ENCODE measurements at regions not wholly inside any gene's neighbourhood (a gene's known extent, or its start where the extent isn't known, plus 50 kb on each side); places are given as distances from the start of the nearest gene placed in this dataset.
"Not testable (repeated sequence)": the region's sequence is repeated elsewhere in the genome, so short reads cannot be mapped to it uniquely, and the experiment has no call there.

GRCh38 chr6:22364306-22364705, 67.5 kb upstream of the PRL start:
- WGBS, 2 donors, result 87 to 94% methylated on average over 2 of the region's 2 CpGs
- no peaks in the 10 kb centered on the region for H3K27me3 ChIP-seq
- no peak for TF ChIP-seq POLR2A (IDR thresholded peaks at IDR 0.05)
- TF ChIP-seq, protein P1, sequence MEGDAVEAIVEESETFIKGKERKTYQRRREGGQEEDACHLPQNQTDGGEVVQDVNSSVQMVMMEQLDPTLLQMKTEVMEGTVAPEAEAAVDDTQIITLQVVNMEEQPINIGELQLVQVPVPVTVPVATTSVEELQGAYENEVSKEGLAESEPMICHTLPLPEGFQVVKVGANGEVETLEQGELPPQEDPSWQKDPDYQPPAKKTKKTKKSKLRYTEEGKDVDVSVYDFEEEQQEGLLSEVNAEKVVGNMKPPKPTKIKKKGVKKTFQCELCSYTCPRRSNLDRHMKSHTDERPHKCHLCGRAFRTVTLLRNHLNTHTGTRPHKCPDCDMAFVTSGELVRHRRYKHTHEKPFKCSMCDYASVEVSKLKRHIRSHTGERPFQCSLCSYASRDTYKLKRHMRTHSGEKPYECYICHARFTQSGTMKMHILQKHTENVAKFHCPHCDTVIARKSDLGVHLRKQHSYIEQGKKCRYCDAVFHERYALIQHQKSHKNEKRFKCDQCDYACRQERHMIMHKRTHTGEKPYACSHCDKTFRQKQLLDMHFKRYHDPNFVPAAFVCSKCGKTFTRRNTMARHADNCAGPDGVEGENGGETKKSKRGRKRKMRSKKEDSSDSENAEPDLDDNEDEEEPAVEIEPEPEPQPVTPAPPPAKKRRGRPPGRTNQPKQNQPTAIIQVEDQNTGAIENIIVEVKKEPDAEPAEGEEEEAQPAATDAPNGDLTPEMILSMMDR (IDR thresholded peaks at IDR 0.05), result no peak
- intact Hi-C loops (cut with DNase I), result no loop called here
- H3K4me3 ChIP-seq (replicated peaks in 1 of 3), result no peak overlapping the region
- H3K27ac ChIP-seq, result no peak overlapping the region
- H3K9me3 ChIP-seq, result no peaks in the 10 kb centered on the region
- no peak for DNase-seq
- H3K36me3 ChIP-seq, result no peaks in the 10 kb centered on the region
- peaks cover 4 to 14% of the 10 kb centered on the region in 2 donors for H3K4me1 ChIP-seq

DNA sequence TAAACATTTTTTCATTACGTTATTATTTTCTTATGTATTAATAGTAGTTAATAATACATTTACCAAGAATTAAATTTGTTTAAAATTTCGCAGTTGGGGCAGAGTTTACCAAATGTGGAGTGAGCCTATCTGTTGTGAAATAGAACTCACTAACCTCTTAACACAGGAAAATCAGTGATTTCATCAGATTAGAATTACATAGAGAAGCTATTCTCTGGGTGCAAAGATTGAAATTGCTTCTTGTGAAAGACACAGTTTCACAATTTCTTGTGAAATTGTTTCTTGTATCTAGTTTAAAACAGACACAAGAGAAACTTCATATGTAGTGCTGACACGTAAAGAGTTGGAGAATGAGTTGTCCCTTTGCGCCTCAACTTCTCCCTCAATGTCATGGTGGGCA, 69.4 kb upstream of the PRL start:
- TF ChIP-seq, protein P1 (IDR thresholded peaks at IDR 0.05), result no peak
- TF ChIP-seq POLR2A (IDR thresholded peaks at IDR 0.05), result no peak
- Histone ChIP-seq H3K27me3 (no peaks in the 10 kb centered on the region), H3K36me3 (no peaks in the 10 kb centered on the region), H3K4me3 (replicated peaks in 1 of 3) (no peak overlapping the region), H3K4me1 (peaks cover 4 to 14% of the 10 kb centered on the region in 2 donors), H3K9me3 (no peaks in the 10 kb centered on the region), H3K27ac (no peak overlapping the region)
- 70 to 73% methylated on average over 4 of the region's 4 CpGs for WGBS, 2 donors
- intact Hi-C loops (cut with DNase I), result no loop called here
- no peak for DNase-seq

DNA sequence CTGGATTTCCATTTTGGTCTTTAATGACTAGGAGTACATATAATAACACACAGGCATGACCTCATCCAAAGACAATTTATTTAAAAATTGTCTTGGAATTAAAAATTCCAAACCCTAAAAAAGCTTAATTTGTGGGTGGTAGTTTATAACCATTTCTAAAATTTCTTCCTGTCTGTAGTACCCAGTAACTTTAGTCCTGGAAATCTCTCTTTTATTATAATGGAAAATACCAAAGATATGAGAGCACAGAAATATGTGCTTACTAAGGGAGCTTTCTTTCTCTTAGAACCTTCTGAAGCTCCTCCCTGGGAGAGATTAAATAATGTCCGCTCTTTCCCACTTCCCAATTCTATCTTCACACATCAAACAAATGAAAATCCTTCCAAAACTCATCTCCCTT, 70.5 kb upstream of the PRL start:
- WGBS, 2 donors, result 91 to 92% methylated on average over 1 of the region's 1 CpG
- H3K27me3 ChIP-seq, result no peaks in the 10 kb centered on the region

GRCh38 chr6:22368794-22369193, 72.0 kb upstream of the PRL start:
- DNase-seq, result no peak
- Histone ChIP-seq H3K27me3 (no peaks in the 10 kb centered on the region), H3K9me3 (no peaks in the 10 kb centered on the region), H3K4me3 (replicated peaks in 1 of 3) (no peak overlapping the region), H3K4me1 (peaks cover 0 to 3% of the 10 kb centered on the region in 2 donors), H3K27ac (no peak overlapping the region), H3K36me3 (no peaks in the 10 kb centered on the region)
- 67 to 76% methylated on average over 1 of the region's 1 CpG for WGBS, 2 donors
- intact Hi-C loops (cut with DNase I), result no loop called here
- TF ChIP-seq POLR2A (IDR thresholded peaks at IDR 0.05), result no peak
- TF ChIP-seq, protein P1 (IDR thresholded peaks at IDR 0.05), result no peak

More for the DNA sequence above, 70.5 kb upstream of the PRL start:
- TF ChIP-seq POLR2A (IDR thresholded peaks at IDR 0.05), result no peak
- TF ChIP-seq, protein P1 (IDR thresholded peaks at IDR 0.05), result no peak
- Histone ChIP-seq H3K36me3 (no peaks in the 10 kb centered on the region), H3K4me1 (peaks cover 4 to 14% of the 10 kb centered on the region in 2 donors), H3K4me3 (replicated peaks in 1 of 3) (no peak overlapping the region), H3K27ac (no peak overlapping the region), H3K9me3 (no peaks in the 10 kb centered on the region)
- no peak for DNase-seq
- intact Hi-C loops (cut with DNase I), result no loop called here

DNA sequence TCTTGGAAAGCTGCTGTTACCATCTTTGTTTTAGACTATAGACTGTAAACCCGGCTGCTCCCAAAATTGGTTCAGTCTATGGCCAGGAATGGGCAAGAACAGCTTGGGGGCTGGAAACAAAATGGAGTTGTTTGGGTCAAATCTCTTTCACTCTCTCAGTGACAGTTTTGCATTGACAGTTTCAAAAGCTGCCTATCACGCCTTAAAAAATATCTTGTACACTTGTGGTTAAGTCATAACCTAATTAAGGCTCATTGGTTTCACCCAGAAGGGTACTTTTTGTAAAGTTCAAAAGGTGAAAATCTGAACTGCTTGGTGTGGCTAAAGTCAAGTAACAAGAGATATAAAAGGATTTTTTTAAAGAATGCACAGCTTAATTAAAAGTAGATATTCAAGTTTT, 76.1 kb upstream of the PRL start:
- DNase-seq, result no peak
- intact Hi-C loops (cut with DNase I), result no loop called here
- TF ChIP-seq, protein P1 (IDR thresholded peaks at IDR 0.05), result no peak
- no peak for TF ChIP-seq POLR2A (IDR thresholded peaks at IDR 0.05)
- H3K27me3 ChIP-seq, result no peaks in the 10 kb centered on the region
- 95 to 100% methylated on average over 2 of the region's 2 CpGs for WGBS, 2 donors
- H3K4me1 ChIP-seq, result no peaks in the 10 kb centered on the region
- H3K36me3 ChIP-seq, result no peaks in the 10 kb centered on the region
- no peaks in the 10 kb centered on the region for H3K9me3 ChIP-seq
- no peak overlapping the region for H3K4me3 ChIP-seq (replicated peaks in 1 of 3)
- no peak overlapping the region for H3K27ac ChIP-seq

GRCh38 chr6:22374950-22375349, 78.1 kb upstream of the PRL start:
- H3K27ac ChIP-seq, DNase-seq: not testable (repeated sequence)
- 96 to 99% methylated on average over 2 of the region's 2 CpGs for WGBS, 2 donors

GRCh38 chr6:22376293-22376692, 79.5 kb upstream of the PRL start:
- DNase-seq; H3K27me3 ChIP-seq; H3K9me3 ChIP-seq; H3K27ac ChIP-seq; intact Hi-C loops (cut with DNase I); H3K36me3 ChIP-seq; H3K4me1 ChIP-seq; H3K4me3 ChIP-seq (replicated peaks in 1 of 3): not testable (repeated sequence)

More at GRCh38 chr6:22374950-22375349, 78.1 kb upstream of the PRL start:
- intact Hi-C loops (cut with DNase I); H3K27me3 ChIP-seq; H3K4me1 ChIP-seq; H3K9me3 ChIP-seq; H3K4me3 ChIP-seq (replicated peaks in 1 of 3); H3K36me3 ChIP-seq: not testable (repeated sequence)

GRCh38 chr6:22378536-22378935, 81.7 kb upstream of the PRL start:
- H3K27me3 ChIP-seq; H3K4me3 ChIP-seq (replicated peaks in 1 of 3); H3K9me3 ChIP-seq; H3K36me3 ChIP-seq; intact Hi-C loops (cut with DNase I); H3K4me1 ChIP-seq; H3K27ac ChIP-seq; DNase-seq: not testable (repeated sequence)
- WGBS, 2 donors, result 91 to 94% methylated on average over 1 of the region's 1 CpG
